GM19455 (cell line): ENCODE measurements at regions not wholly inside any gene's neighbourhood (a gene's known extent, or its start where the extent isn't known, plus 50 kb on each side); places are given as distances from the start of the nearest gene placed in this dataset.
"Not testable (repeated sequence)": the region's sequence is repeated elsewhere in the genome, so short reads cannot be mapped to it uniquely, and the experiment has no call there.

ENCODE experiments used
- ATAC-seq: cut with Tn5 transposase; IDR thresholded peaks from one replicate; pipeline ENCODE4 v1.9.1; 2021; ENCODE audit not compliant: unreplicated experiment

DNA sequence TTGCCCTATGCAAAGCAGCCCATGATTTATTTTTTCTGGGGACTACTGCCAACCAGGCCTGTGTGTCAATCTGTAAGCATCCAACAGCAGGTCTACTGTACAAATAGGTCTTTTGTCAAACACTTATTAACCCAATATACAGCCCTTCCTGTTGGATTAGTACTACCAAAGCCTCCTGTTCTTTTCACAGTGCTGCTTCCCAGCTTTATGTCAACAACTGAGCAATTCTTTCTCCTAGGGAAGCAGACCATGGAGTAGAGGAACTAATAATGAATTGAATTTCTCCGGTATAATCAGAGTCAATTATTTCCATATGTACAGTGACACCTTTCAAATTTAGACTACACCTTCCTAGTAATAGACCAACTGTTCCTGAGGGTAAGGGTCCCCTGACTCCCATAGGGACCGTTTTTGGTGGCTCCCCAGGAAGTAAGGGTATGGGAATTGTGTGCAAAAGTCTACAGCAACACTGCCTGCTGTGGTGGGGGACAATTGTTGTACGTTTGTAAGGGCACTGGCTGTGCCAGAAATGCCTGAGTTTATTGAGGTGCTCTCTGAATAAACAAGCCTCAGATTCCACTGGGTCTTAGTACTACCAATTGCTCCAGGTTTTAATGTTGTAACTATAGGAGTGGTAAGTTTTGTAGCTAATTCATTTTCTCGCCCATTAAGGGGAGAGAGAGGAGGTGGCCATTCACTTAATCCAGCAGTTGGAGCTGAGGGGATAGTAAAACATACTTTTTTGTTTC, 286.1 kb upstream of the MTPN start:
- ATAC-seq = not testable (repeated sequence)

- not testable (repeated sequence) for ATAC-seq
Measured at GRCh38 chr7:136260591-136260990, 283.4 kb upstream of the MTPN start.

- no peak for ATAC-seq
Measured at GRCh38 chr7:136259074-136259473, 281.9 kb upstream of the MTPN start.

- ATAC-seq = no peak
Measured at GRCh38 chr7:136256491-136256890, 279.3 kb upstream of the MTPN start.

- ATAC-seq = no peak
Measured at GRCh38 chr7:136254148-136254547, 277.0 kb upstream of the MTPN start.

DNA sequence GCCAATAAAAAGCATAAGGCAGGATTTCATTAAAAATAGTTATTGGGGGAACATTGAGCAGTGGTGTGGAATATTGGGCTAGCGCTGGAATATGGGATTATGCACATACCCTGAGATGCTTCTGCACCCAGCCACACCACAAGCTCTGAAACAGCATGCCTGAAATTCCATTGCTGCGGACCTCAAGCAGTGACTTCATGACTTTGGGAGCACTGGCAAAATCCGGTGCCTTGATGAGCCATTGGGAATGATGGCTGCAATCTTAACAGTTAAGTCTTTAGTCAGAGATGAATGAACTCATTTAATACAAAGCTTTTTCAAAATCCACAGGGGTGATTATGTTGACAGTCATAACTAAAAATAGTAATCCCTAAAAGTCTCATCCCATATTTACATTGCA, 274.7 kb upstream of the MTPN start:
- no peak for ATAC-seq

DNA sequence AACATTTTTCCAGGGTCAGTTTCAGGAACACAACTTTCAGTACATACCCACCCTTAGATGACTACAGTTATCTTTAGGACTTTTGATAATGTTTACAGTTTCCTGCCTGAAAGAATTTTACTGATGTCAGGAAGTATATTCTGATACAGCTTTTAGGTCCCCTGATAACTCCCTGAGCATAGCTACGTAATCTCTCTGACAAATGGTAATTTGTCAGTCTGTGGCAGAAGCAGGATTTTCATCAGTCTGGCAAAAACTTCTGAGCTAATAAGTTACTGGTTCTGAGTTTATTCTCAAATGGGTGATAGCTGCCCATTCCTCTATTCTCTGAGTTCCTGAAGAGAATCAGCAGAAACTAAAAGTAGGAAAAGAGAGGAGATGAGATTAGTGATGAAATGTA, 270.1 kb upstream of the MTPN start:
- no peak for ATAC-seq

- ATAC-seq = no peak
Measured at GRCh38 chr7:136245327-136246004, 268.3 kb upstream of the MTPN start.

DNA sequence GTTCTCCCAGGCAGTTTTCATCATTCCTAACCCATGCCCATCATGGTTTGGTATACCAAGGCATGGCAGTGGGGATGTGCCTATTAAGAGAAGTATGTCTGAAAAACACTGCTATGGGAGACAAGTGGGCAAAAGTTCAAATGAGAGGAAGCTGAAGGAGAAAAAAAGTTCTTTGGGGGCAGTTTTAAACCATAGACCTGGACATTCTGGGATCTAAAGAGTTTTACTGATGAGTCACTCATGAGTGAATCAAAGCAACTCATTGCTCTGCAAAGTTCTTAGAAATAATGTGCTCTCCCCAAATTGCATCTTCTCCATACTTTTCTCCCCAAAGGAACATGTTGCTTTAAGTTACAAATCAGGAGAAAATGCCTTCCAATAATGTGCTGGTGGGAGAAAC, 256.9 kb upstream of the MTPN start:
- no peak for ATAC-seq

DNA sequence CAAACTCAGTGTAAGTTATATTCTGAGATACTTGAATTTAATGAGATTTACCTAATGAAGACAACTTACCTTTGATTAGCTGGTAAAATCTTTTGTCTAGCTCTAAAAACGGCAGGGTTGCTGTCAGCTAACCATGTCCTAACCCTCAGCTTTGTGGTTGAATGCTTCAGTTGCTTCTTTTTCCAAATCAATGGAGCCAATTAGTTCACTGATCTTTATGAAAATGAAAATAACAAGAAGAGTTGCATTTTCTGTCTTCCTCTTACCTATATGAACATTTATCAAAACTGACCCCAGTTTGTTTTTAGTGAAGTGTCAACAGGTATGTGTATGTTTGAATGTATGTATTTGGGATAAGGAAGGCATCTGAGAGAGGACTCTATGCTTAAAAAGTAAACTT, 253.1 kb upstream of the MTPN start:
- ATAC-seq = no peak

GRCh38 chr7:136229790-136230189, 252.6 kb upstream of the MTPN start:
- ATAC-seq = no peak

DNA sequence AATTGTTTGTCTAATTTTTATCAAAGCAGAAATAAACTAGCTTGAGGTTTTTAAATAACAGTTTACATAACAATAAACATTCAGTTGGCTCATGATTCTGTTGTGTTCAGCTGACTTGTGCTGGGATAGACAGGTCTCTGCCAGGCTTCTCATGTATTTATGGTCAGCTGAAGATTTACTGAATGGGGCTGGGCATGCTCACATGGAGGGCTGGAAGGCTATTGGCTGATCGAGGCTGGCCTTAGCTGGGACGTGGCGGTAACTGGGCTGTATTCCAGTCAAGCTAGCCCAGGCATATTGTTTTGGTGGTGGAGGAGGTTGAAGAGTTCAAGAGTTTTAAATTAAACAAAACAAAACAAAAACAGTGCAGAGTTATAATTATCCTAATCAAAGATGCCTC, 251.0 kb upstream of the MTPN start:
- ATAC-seq = no peak

- ATAC-seq = no peak
Measured at GRCh38 chr7:136214356-136214755, 237.2 kb upstream of the MTPN start.

DNA sequence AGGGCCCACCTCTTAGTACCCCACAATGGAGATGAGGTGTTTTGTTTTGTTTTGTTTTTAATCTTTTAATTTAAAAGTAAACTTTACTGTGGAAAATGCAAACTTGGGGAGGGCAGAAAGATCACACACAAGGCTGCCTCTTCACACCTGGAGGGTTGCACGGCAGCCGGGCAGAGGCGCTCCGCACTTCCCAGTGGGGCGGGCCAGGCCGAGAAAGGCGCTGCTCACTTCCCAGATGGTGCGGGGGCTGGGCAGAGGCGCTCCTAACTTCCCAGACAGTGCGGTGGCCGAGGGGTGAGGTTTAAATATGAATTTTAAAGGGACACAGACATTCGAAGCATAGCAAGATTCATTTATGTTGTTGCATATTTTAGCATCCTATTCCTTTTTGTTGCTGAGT, 235.9 kb upstream of the MTPN start:
- no peak for ATAC-seq

GRCh38 chr7:136210664-136211063, 233.5 kb upstream of the MTPN start:
- no peak for ATAC-seq

- ATAC-seq = no peak
Measured at GRCh38 chr7:136210079-136210478, 232.9 kb upstream of the MTPN start.

GRCh38 chr7:136205956-136206355, 228.8 kb upstream of the MTPN start:
- ATAC-seq = no peak

DNA sequence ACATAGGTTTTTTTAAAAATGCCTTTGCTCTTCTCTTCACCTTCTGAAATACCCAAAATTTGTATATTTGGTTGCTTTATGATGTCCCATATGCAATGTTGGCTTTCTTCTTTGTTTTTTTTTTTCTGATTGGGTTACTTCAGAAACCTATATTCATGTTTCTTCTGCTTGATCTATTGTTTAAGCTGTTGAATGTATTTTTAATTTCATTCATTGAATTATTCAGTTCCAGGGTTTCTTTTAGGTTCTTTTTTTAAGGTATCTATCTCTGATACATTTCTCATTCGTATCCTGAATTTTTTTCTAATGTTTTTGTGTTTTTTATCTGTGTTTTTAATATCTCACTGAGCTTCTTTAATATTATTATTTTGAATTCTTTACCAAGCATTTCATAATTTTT, 221.0 kb upstream of the MTPN start:
- ATAC-seq = no peak

GRCh38 chr7:136194878-136195277, 217.7 kb upstream of the MTPN start:
- no peak for ATAC-seq

GRCh38 chr7:136193940-136194339, 216.8 kb upstream of the MTPN start:
- no peak for ATAC-seq

DNA sequence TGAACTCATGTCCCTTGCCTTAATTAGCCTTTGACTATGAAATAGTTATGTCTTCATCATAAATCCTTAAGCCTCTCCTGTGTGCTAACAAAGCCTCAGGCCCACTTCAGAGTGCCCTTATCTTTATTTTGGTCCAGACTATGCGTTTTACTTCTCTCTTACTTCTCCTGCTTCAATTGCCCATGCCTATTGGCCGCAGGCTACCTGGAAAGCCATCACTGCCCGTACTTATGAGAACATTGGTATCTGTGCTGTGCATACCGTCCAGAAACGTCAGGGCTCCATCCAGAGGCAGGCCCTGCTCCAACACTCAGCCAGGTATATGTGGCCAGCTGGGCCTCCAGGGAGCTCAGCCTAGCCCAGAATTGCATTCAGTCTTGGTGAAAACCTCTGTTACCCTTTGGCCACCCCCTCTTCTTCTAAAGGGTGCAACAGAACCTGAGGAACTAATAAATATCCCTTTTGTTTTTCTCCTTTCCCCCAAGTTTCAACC, 212.4 kb upstream of the MTPN start:
- no peak for ATAC-seq

GRCh38 chr7:136186281-136186680, 209.1 kb upstream of the MTPN start:
- no peak for ATAC-seq

DNA sequence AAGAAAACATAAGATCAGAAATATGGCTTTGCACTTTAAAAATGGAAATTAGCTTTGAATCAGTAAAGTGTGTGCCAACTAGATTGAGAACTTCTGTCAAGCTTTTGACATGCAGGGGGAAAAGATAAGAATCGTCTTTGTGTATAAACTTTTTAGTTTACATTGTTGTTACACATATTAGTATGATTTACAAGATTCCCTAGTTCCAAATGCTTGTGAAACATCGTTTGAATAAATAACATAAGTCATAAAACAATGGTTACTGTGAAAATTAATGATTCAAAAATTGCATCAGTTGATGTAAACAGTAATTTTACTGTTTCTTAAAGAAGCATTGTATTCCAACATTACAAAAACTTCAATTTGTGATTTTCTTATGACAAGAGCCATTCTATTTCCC, 207.6 kb upstream of the MTPN start:
- ATAC-seq = no peak
